RWPE2 (cell line): ENCODE measurements at regions not wholly inside any gene's neighbourhood (a gene's known extent, or its start where the extent isn't known, plus 50 kb on each side); places are given as distances from the start of the nearest gene placed in this dataset.
A peak's percentile ranks its signal among the peaks of the same experiment; 100 is the strongest.

Source experiments
- ATAC-seq: fragments of 200-7000 bp; cut with Tn5 transposase; 3 replicates; pipeline ENCODE4 v1.9.1; 2021; ENCODE audit warnings: low read depth
- DNase-seq: peaks from one replicate; pipeline ENCODE4 v3.0.0-alpha.2; 2020; ENCODE audit warnings: low spot score
- H3K27ac ChIP-seq: fragments of 450-650 bp; 2 replicates; pipeline ENCODE4 v1.5.1; 2017; ENCODE audit warnings: mild to moderate bottlenecking; ENCODE audit not compliant: poor library complexity, severe bottlenecking
- H3K27me3 ChIP-seq: fragments of 250-450 bp; sonication (Bioruptor Pico); 2 replicates; pipeline ENCODE4 v1.5.1; 2021; ENCODE audit warnings: mild to moderate bottlenecking, moderate library complexity; ENCODE audit not compliant: insufficient read depth, poor library complexity, severe bottlenecking
- H3K36me3 ChIP-seq: fragments of 250-450 bp; sonication (Bioruptor Pico); 2 replicates; pipeline ENCODE4 v1.5.1; 2020; ENCODE audit warnings: low read depth, mild to moderate bottlenecking, moderate library complexity
- H3K4me1 ChIP-seq: fragments of 250-450 bp; sonication (Bioruptor Pico); 2 replicates; pipeline ENCODE4 v1.5.1; 2021; ENCODE audit warnings: mild to moderate bottlenecking, moderate library complexity; ENCODE audit not compliant: insufficient read depth, poor library complexity, severe bottlenecking
- H3K4me3 ChIP-seq: fragments of 250-450 bp; sonication (Bioruptor Pico); 2 replicates; pipeline ENCODE4 v1.5.1; 2021; ENCODE audit warnings: mild to moderate bottlenecking, moderate library complexity; ENCODE audit not compliant: severe bottlenecking
- H3K9me3 ChIP-seq: fragments of 250-450 bp; sonication (Bioruptor Pico); 2 replicates; pipeline ENCODE4 v1.5.1; 2021; ENCODE audit warnings: mild to moderate bottlenecking, moderate library complexity; ENCODE audit not compliant: severe bottlenecking
- TF ChIP-seq, protein P1 (sequence below): fragments of 450-650 bp; IDR thresholded peaks from one replicate; pipeline ENCODE4 v1.5.1; 2017; ENCODE audit warnings: mild to moderate bottlenecking, moderate library complexity; ENCODE audit not compliant: poor library complexity, severe bottlenecking

DNA sequence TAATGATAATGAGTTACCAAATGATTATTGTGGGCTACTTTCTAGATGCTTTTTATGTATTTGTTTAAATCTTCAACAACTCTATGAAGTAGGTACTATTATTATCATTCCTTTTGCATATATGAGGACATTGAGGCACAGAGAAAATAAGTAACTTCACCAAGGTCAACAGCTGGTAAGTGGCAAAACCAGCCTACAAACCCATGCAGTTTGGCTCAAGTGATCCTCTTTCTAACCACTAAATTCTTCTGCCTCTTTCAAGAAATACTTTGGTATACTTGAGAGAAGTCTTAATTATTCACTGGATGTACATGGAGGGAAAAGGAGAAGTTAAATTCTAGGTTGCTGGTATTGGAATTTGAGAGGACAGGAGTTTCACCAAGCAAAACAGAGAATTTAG lies 495.2 kb upstream of the CADM1 start:
- H3K27ac ChIP-seq: no peak overlapping the region
- TF ChIP-seq, protein P1, sequence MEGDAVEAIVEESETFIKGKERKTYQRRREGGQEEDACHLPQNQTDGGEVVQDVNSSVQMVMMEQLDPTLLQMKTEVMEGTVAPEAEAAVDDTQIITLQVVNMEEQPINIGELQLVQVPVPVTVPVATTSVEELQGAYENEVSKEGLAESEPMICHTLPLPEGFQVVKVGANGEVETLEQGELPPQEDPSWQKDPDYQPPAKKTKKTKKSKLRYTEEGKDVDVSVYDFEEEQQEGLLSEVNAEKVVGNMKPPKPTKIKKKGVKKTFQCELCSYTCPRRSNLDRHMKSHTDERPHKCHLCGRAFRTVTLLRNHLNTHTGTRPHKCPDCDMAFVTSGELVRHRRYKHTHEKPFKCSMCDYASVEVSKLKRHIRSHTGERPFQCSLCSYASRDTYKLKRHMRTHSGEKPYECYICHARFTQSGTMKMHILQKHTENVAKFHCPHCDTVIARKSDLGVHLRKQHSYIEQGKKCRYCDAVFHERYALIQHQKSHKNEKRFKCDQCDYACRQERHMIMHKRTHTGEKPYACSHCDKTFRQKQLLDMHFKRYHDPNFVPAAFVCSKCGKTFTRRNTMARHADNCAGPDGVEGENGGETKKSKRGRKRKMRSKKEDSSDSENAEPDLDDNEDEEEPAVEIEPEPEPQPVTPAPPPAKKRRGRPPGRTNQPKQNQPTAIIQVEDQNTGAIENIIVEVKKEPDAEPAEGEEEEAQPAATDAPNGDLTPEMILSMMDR: no peak
- no peak for ATAC-seq

DNA sequence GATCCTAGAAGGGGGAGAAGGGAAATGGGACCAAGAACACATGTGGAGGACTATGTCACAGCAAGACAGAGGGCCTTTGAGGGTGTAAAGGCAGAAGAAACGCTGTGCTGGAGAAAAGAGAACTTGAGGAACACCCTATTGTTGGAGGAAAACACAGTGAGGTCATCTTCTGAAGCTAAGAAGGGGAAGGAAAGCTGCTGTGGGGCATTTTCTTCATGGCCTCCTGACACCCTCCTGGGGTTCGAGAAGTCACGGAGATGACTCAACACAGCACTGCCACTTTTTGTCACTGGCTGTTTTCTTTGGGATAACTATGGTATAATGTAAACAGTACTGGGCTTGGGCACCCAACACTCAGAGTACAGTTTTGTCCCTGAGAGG lies 492.6 kb upstream of the CADM1 start:
- Histone ChIP-seq H3K4me1 (no peaks in the 10 kb centered on the region), H3K27ac (no peak overlapping the region), H3K4me3 (no peak overlapping the region), H3K27me3 (no peaks in the 10 kb centered on the region), H3K36me3 (no peaks in the 10 kb centered on the region), H3K9me3 (no peaks in the 10 kb centered on the region)
- TF ChIP-seq, protein P1: no peak
- ATAC-seq (no peak), DNase-seq (no peak)

More for the DNA sequence above, 495.2 kb upstream of the CADM1 start:
- no peak for DNase-seq
- Histone ChIP-seq H3K9me3 (no peaks in the 10 kb centered on the region), H3K36me3 (no peaks in the 10 kb centered on the region), H3K4me1 (no peaks in the 10 kb centered on the region), H3K4me3 (no peak overlapping the region), H3K27me3 (no peaks in the 10 kb centered on the region)

DNA sequence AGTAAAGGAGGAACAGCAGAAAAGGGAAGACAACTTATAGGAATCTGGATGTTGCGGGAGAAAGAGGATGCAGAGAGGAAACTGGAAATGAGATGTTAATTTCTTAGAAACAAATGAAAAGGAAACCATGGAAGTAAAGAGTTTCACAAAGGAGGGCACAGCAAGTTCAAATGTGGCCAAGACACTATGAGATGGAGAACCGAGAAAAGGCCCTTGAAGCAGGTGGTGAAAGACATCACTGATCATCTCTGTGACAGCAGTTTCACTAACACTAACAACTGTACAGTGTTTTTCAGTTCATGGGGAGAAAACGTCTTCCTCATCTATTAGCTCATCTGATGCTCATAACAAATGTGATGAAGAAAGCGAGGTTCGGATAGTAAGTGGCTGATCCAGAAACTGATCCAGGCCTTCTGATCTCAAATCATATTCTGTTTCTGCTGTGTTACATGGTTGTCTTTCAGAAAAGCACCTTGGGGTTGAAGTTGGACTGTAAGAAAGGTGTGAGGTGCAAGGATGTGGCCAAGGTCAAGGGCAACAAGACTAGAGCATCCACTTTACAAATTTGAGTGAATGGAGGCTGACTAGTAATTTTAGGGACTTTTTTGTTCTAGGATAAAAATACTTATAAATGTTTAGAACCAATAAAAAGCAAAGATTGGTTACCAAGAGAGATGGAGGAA lies 492.1 kb upstream of the CADM1 start:
- H3K27me3 ChIP-seq: no peaks in the 10 kb centered on the region
- no peaks in the 10 kb centered on the region for H3K36me3 ChIP-seq
- H3K9me3 ChIP-seq: no peaks in the 10 kb centered on the region
- no peak overlapping the region for H3K4me3 ChIP-seq
- no peaks in the 10 kb centered on the region for H3K4me1 ChIP-seq
- TF ChIP-seq, protein P1: no peak
- H3K27ac ChIP-seq: no peak overlapping the region
- ATAC-seq (no peak), DNase-seq (no peak)

DNA sequence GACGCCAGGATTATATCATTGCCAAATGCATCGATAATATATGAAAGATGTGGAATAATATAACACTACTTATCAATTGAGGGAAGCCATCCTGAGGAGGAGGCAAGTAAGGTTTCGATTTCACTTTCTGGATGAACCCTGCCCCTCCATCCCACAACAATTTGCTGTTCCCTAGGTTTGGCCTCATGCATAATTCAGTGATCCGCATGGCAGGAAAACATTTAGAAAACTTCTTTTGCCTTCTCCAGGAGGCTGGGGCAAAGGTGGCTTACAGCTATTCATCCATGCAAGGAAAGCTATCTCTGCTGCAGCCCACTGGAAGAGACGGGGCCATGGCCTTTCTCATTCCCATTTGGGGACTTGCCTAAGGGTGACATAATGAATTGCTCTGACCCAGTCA lies 489.4 kb upstream of the CADM1 start:
- peaks cover 3% of the 10 kb centered on the region for H3K27me3 ChIP-seq
- no peaks in the 10 kb centered on the region for H3K4me1 ChIP-seq
- H3K36me3 ChIP-seq: no peaks in the 10 kb centered on the region
- H3K4me3 ChIP-seq: no peak overlapping the region
- no peak overlapping the region for H3K27ac ChIP-seq
- TF ChIP-seq, protein P1: no peak
- DNase-seq (no peak), ATAC-seq (no peak)
- H3K9me3 ChIP-seq: no peaks in the 10 kb centered on the region

DNA sequence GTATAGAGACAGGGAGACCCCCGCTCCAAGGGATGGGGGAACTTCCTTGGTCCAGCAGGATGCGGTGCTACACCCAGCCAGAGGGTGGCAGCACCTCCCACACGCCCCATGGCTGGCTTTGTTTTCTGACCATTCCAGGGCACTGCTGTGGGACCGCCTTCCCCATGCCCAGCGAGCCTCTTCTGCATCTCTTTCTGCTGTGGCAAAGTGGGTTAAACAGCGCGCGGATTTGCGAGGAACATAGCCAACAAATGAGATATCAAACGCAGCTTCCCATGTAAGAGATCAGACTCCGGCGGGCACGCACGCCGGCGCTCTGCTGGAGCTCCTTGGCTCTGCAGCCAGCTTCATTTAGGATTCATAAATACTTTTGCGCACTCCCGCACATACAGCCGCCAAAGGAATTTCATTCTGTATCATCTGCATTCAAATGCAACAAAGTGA lies 485.8 kb upstream of the CADM1 start:
- Histone ChIP-seq H3K4me1 (no peaks in the 10 kb centered on the region), H3K9me3 (no peaks in the 10 kb centered on the region), H3K4me3 (no peak overlapping the region), H3K27ac (no peak overlapping the region), H3K36me3 (no peaks in the 10 kb centered on the region), H3K27me3 (peaks cover 3% of the 10 kb centered on the region)
- ATAC-seq (no peak), DNase-seq (no peak)
- TF ChIP-seq, protein P1: peak; percentile 42
